ENCODE measurements at regions not wholly inside any gene's neighbourhood (a gene's known extent, or its start where the extent isn't known, plus 50 kb on each side); places are given as distances from the start of the nearest gene placed in this dataset.

GRCh38 chr10:6741541-6741941, 161.5 kb upstream of the PRKCQ start (continued):
- TF ChIP-seq RFX1 (IDR thresholded peaks at IDR 0.05) = no peak

GRCh38 chr10:6739530-6740174, 159.6 kb upstream of the PRKCQ start:
- TF ChIP-seq ZNF717 (CRISPR knock-in tag; IDR thresholded peaks at IDR 0.05) = no peak
- TF ChIP-seq ZZZ3 (IDR thresholded peaks at IDR 0.05) = no peak
- no peak for TF ChIP-seq ZNF311 (CRISPR knock-in tag; IDR thresholded peaks at IDR 0.05)
- no peak for TF ChIP-seq ZNF384 (IDR thresholded peaks at IDR 0.05; ENCODE audit: low read depth, low read length)
- TF ChIP-seq CEBPZ (IDR thresholded peaks at IDR 0.05; ENCODE audit: borderline replicate concordance, low read depth, low read length) = no peak
- no peak for TF ChIP-seq XRCC3 (IDR thresholded peaks at IDR 0.05)
- TF ChIP-seq HINFP (tag; conservative IDR thresholded peaks at IDR 0.05; ENCODE audit: low read depth) = no peak

More at GRCh38 chr10:6739530-6740174, 159.6 kb upstream of the PRKCQ start:
- in situ Hi-C loops (cut with MboI) (no loop called here), intact Hi-C loops (cut with micrococcal nuclease) (no loop called here)
- DNase-seq (ENCODE audit: extremely low read depth in 1 of 4, low spot score in 3 of 4) (no peak), FAIRE-seq (no peak), ATAC-seq (no peak)
- WGBS (ENCODE audit: insufficient coverage, low coverage, missing lambda C conversion rate) = 3% methylated on average over 12 of the region's 12 CpGs
- Histone ChIP-seq H3K9me1 (ENCODE audit: control insufficient read depth, insufficient read depth, low read length) (no peaks in the 10 kb centered on the region), H3K4me2 (ENCODE audit: insufficient read depth, low read length) (no peak overlapping the region), H3K4me3 (no peak overlapping the region), H3K27ac (ENCODE audit: extremely low read depth, low read depth, low read length) (no peak overlapping the region), H2AFZ (ENCODE audit: low read depth, low read length) (no peak overlapping the region), H3K27me3 (ENCODE audit: control insufficient read depth in 2 of 2, insufficient read depth in 2 of 2, low read length in 2 of 2) (peaks cover 30 to 44% of the 10 kb centered on the region in 2 experiments), H3K4me1 (replicated peaks in 1 of 2; ENCODE audit: control insufficient read depth in 2 of 2, insufficient read depth in 2 of 2, low read length in 2 of 2) (no peaks in the 10 kb centered on the region), H4K20me1 (replicated peaks; ENCODE audit: control insufficient read depth, insufficient read depth, low read length) (no peaks in the 10 kb centered on the region), H3K79me2 (ENCODE audit: control insufficient read depth, insufficient read depth, low read length) (no peaks in the 10 kb centered on the region), H3K9me3 (replicated peaks; ENCODE audit: control insufficient read depth, insufficient read depth, low read depth, low read length) (no peaks in the 10 kb centered on the region), H3K9ac (ENCODE audit: insufficient read depth in 1 of 2, low read depth in 2 of 2, low read length in 2 of 2) (no peak overlapping the region), H3K36me3 (ENCODE audit: control insufficient read depth, insufficient read depth, low read length) (no peaks in the 10 kb centered on the region)
- ChIA-PET CTCF (ENCODE audit: low intra/inter-chr PET ratio) (no interaction called here), POLR2A (no interaction called here)
- BruUV-seq (replicated peaks) = no TSS peak
